ENCODE measurements at regions not wholly inside any gene's neighbourhood (a gene's known extent, or its start where the extent isn't known, plus 50 kb on each side); places are given as distances from the start of the nearest gene placed in this dataset.

- TF ChIP-seq CTCF (IDR thresholded peaks at IDR 0.05 in 2 of 3, conservative IDR thresholded peaks at IDR 0.05 in 1 of 3; ENCODE audit: borderline replicate concordance in 1 of 3, insufficient read depth in 1 of 3, low read depth in 2 of 3, low read length in 2 of 3) (no peak), ATF3 (IDR thresholded peaks at IDR 0.05) (no peak), JUND (IDR thresholded peaks at IDR 0.05) (no peak), FOSL1 (IDR thresholded peaks at IDR 0.05; ENCODE audit: low read depth) (no peak), YY1 (IDR thresholded peaks at IDR 0.05; ENCODE audit: extremely low read depth, insufficient replicate concordance, low read depth, low read length) (no peak), EGR1 (IDR thresholded peaks at IDR 0.05; ENCODE audit: low read depth) (no peak), ZBTB33 (IDR thresholded peaks at IDR 0.05; ENCODE audit: extremely low read depth, insufficient replicate concordance, low read length) (no peak)
Measured at GRCh38 chr1:181356505-181357340, 126.6 kb upstream of the CACNA1E start (continued).

GRCh38 chr1:181359012-181359411 lies 124.3 kb upstream of the CACNA1E start:
- 0 out of 2 replicates have a peak, but pooled peaks cover 6% of the 10 kb centered on the region for H3K27me3 ChIP-seq (ENCODE audit: insufficient read depth, low read length)
- DNase-seq (ENCODE audit: low read depth, low spot score) (no peak), ATAC-seq (no peak)
- H3K79me2 ChIP-seq (ENCODE audit: insufficient read depth, low read length): no peaks in the 10 kb centered on the region
- ChIA-PET POLR2A (no interaction called here), CTCF (no interaction called here), RAD21 (ENCODE audit: low non-redundant PET in 1 of 2, low total read pairs in 2 of 2, uncharacterized antibody in 2 of 2, unreplicated experiment in 2 of 2) (no interaction called here)
- no peak overlapping the region for H3K4me2 ChIP-seq (ENCODE audit: low read length)
- H3K36me3 ChIP-seq (ENCODE audit: control insufficient read depth in 1 of 2, insufficient read depth in 2 of 2, low read length in 2 of 2): no peaks in the 10 kb centered on the region
- H3K4me1 ChIP-seq (ENCODE audit: control insufficient read depth in 1 of 2, insufficient read depth in 2 of 2, low read length in 2 of 2): no peaks in the 10 kb centered on the region
- BruUV-seq (replicated peaks): no TSS peak
- H3K9ac ChIP-seq (ENCODE audit: low read length): no peak overlapping the region
- no peak overlapping the region for H3K27ac ChIP-seq (ENCODE audit: low read depth, low read length)
- H3K9me3 ChIP-seq (ENCODE audit: control insufficient read depth in 1 of 2, insufficient read depth in 1 of 2, low read depth in 1 of 2, low read length in 2 of 2): no peaks in the 10 kb centered on the region
- no peak overlapping the region for H2AFZ ChIP-seq (ENCODE audit: low read depth, low read length, poor library complexity, severe bottlenecking)
- intact Hi-C loops (cut with micrococcal nuclease): no loop called here
- H3K4me3 ChIP-seq (replicated peaks in 1 of 2; ENCODE audit: low read depth in 1 of 2, low read length in 2 of 2): no peak overlapping the region
- H3K9me2 ChIP-seq (ENCODE audit: insufficient read depth): no peaks in the 10 kb centered on the region
- H4K20me1 ChIP-seq (ENCODE audit: insufficient read depth): no peaks in the 10 kb centered on the region
- TF ChIP-seq ZBTB33 (IDR thresholded peaks at IDR 0.05; ENCODE audit: extremely low read depth, insufficient replicate concordance, low read length) (no peak), POLR2A (IDR thresholded peaks at IDR 0.05; ENCODE audit: borderline replicate concordance, extremely low read depth, insufficient read depth, insufficient read length) (no peak), ELF1 (IDR thresholded peaks at IDR 0.05; ENCODE audit: borderline replicate concordance, low read depth) (no peak), EGR1 (IDR thresholded peaks at IDR 0.05; ENCODE audit: low read depth) (no peak), JUND (IDR thresholded peaks at IDR 0.05) (no peak), EZH2phosphoT487 (IDR thresholded peaks at IDR 0.05; ENCODE audit: borderline replicate concordance) (no peak), REST (IDR thresholded peaks at IDR 0.05; ENCODE audit: low read depth) (no peak), ZFX (IDR thresholded peaks at IDR 0.05) (no peak), MAX (IDR thresholded peaks at IDR 0.05) (no peak)
